Endothelial cell of umbilical vein (primary cell): ENCODE measurements at regions not wholly inside any gene's neighbourhood (a gene's known extent, or its start where the extent isn't known, plus 50 kb on each side); places are given as distances from the start of the nearest gene placed in this dataset.

Experiments used
- BruUV-seq: library from RNA; stranded (reverse); fragments of 400-500 nt; replicated peaks from 2 replicates; lab custom pipeline; 2021; lab: Mats Ljungman, UMichigan
- CTCF ChIA-PET: fragments of 300-600, 350-600 bp; sonication (Branson Sonifier 250); formaldehyde crosslinking; loops from one replicate; lab custom pipeline; 2021; ENCODE audit warnings: antibody characterized with exemption, inconsistent platforms; lab: Charles Lee
- POLR2A ChIA-PET: fragments of 300-600, 350-600 bp; sonication (Branson Sonifier 250); formaldehyde crosslinking; loops from one replicate; lab custom pipeline; 2021; ENCODE audit warnings: antibody characterized with exemption, inconsistent platforms; lab: Charles Lee
- DNase-seq: peaks from one replicate; pipeline ENCODE4 v3.0.0-alpha.2; 2011; ENCODE audit warnings: low read depth, low spot score
- FAIRE-seq: peaks from 2 replicates; lab custom pipeline; 2011; peaks lifted over from hg19 to GRCh38; lab: Jason Lieb, UNC
- H2AFZ ChIP-seq: 2 replicates; pipeline ENCODE4 v1.6.0; 2012; ENCODE audit warnings: low read depth, low read length, control low read depth, inconsistent platforms
- H3K27ac ChIP-seq: 2 replicates; pipeline ENCODE4 v1.5.1; 2011; ENCODE audit warnings: low read depth, mild to moderate bottlenecking, control low read depth, low read length, moderate library complexity; ENCODE audit not compliant: insufficient read depth
- H3K27me3 ChIP-seq, 2 experiments: 2 replicates each; pipeline versions ENCODE4 v1.6.0 to v1.6.1; 2011; ENCODE audit warnings: low read length in 2 of 2, mixed read lengths in 1 of 2; ENCODE audit not compliant: control insufficient read depth in 2 of 2, insufficient read depth in 2 of 2
- H3K36me3 ChIP-seq, 2 experiments: 2 replicates in 1 of 2; 3 replicates in 1 of 2; pipeline ENCODE4 v1.5.1; 2011; ENCODE audit warnings: low read length in 2 of 2, mild to moderate bottlenecking in 1 of 2, moderate library complexity in 1 of 2; ENCODE audit not compliant: control insufficient read depth in 2 of 2, insufficient read depth in 2 of 2; ENCODE audit errors: extremely low read depth in 1 of 2
- H3K4me1 ChIP-seq: 3 replicates; pipeline ENCODE4 v1.5.1; 2011; ENCODE audit warnings: mild to moderate bottlenecking, low read length; ENCODE audit not compliant: control insufficient read depth, insufficient read depth; ENCODE audit errors: extremely low read depth
- H3K4me2 ChIP-seq: 2 replicates; pipeline ENCODE4 v1.6.1; 2011; ENCODE audit warnings: low read length, control low read depth, mixed read lengths; ENCODE audit not compliant: insufficient read depth
- H3K4me3 ChIP-seq, 3 experiments: fragments of 200-600 bp in 1 of 3; sonication (generic), shearing (Covaris generic) in 1 of 3; replicated peaks in 1 of 3; 2 replicates each; pipeline ENCODE4 v1.5.1; 2011 to 2016; ENCODE audit warnings: control low read depth in 3 of 3, low read length in 3 of 3, mild to moderate bottlenecking in 2 of 3, inconsistent platforms in 1 of 3, low read depth in 1 of 3, moderate library complexity in 1 of 3; ENCODE audit not compliant: insufficient read depth in 1 of 3
- H3K79me2 ChIP-seq: 2 replicates; pipeline ENCODE4 v1.6.0; 2012; ENCODE audit warnings: low read length, inconsistent platforms; ENCODE audit not compliant: control insufficient read depth, insufficient read depth
- H3K9ac ChIP-seq: replicated peaks from 2 replicates; pipeline ENCODE3; 2011; ENCODE audit warnings: low read length, control low read depth; ENCODE audit not compliant: insufficient read depth; ENCODE audit errors: extremely low read depth
- H3K9me1 ChIP-seq: replicated peaks from 3 replicates; pipeline ENCODE4 v1.6.0; 2011; ENCODE audit warnings: mild to moderate bottlenecking, low read length; ENCODE audit not compliant: control insufficient read depth, insufficient read depth; ENCODE audit errors: extremely low read depth
- H3K9me3 ChIP-seq: replicated peaks from 2 replicates; pipeline ENCODE4 v1.5.1; 2012; ENCODE audit warnings: low read length, inconsistent platforms; ENCODE audit not compliant: control insufficient read depth, insufficient read depth
- H4K20me1 ChIP-seq: replicated peaks from 2 replicates; pipeline ENCODE3; 2011; ENCODE audit warnings: mild to moderate bottlenecking, low read length; ENCODE audit not compliant: control insufficient read depth, insufficient read depth; ENCODE audit errors: extremely low read depth
- CTCF ChIP-seq, 2 donors: IDR thresholded peaks; 1 replicate in 1 of 2; 2 replicates in 1 of 2; pipeline ENCODE4 v1.5.1; 2011; ENCODE audit warnings: low read length in 2 of 2, mild to moderate bottlenecking in 2 of 2, moderate library complexity in 2 of 2, control low read depth in 1 of 2, inconsistent platforms in 1 of 2, low read depth in 1 of 2; ENCODE audit not compliant: insufficient read depth in 1 of 2; ENCODE audit errors: extremely low read depth in 1 of 2
- EZH2 ChIP-seq: IDR thresholded peaks from 2 replicates; pipeline ENCODE4 v1.6.1; 2012; ENCODE audit warnings: borderline replicate concordance, low read depth, mild to moderate bottlenecking, moderate library complexity, low read length, inconsistent platforms; ENCODE audit not compliant: severe bottlenecking
- FOS ChIP-seq: IDR thresholded peaks from 2 replicates; pipeline ENCODE4 v1.6.1; 2011; ENCODE audit warnings: mild to moderate bottlenecking, low read length, moderate library complexity, borderline replicate concordance; ENCODE audit not compliant: insufficient read depth
- GATA2 ChIP-seq: IDR thresholded peaks from 2 replicates; pipeline ENCODE4 v1.7.0; 2011; ENCODE audit warnings: low read depth, mild to moderate bottlenecking, moderate library complexity, mixed read lengths, low read length; ENCODE audit not compliant: insufficient read length, insufficient read depth
- JUN ChIP-seq: IDR thresholded peaks from 2 replicates; pipeline ENCODE4 v1.6.1; 2011; ENCODE audit warnings: borderline replicate concordance, low read depth; ENCODE audit not compliant: insufficient read length, insufficient read depth
- MAX ChIP-seq: IDR thresholded peaks from 2 replicates; pipeline ENCODE4 v1.6.1; 2011; ENCODE audit not compliant: insufficient read depth, insufficient read length
- MYC ChIP-seq: IDR thresholded peaks from one replicate; pipeline ENCODE4 v1.6.1; 2011; ENCODE audit warnings: mild to moderate bottlenecking, low read depth, low read length
- POLR2A ChIP-seq: IDR thresholded peaks from 2 replicates; pipeline ENCODE4 v1.6.1; 2012; ENCODE audit warnings: low read depth, mild to moderate bottlenecking, control low read depth, low read length
- POLR2AphosphoS5 ChIP-seq: IDR thresholded peaks from 2 replicates; pipeline ENCODE4 v1.6.1; 2012; ENCODE audit warnings: low read depth, mild to moderate bottlenecking, control low read depth, low read length, moderate library complexity; ENCODE audit not compliant: insufficient read depth
- dilution Hi-C: fragments of 300-500 bp; cut with MboI; formaldehyde crosslinking; loops from one replicate; pipeline ENCODE4 v1.15.0; 2019; ENCODE audit warnings: low sequenced_read_pairs; ENCODE audit not compliant: extremely low pct_ligation_motif_present
- intact Hi-C: fragments of 100-400 bp; cut with micrococcal nuclease; formaldehyde crosslinking; loops from one replicate; pipeline ENCODE4 v1.10.0; 2022

GRCh38 chr16:48084826-48085225, 71.0 kb downstream of the ABCC12 start:
- Histone ChIP-seq H2AFZ (no peak overlapping the region), H4K20me1 (no peaks in the 10 kb centered on the region), H3K27ac (no peak overlapping the region), H3K36me3 (no peaks in the 10 kb centered on the region), H3K4me3 (no peak overlapping the region), H3K9me1 (no peaks in the 10 kb centered on the region), H3K9ac (no peak overlapping the region), H3K9me3 (no peaks in the 10 kb centered on the region), H3K27me3 (no peaks in the 10 kb centered on the region), H3K4me1 (no peaks in the 10 kb centered on the region), H3K4me2 (no peak overlapping the region), H3K79me2 (no peaks in the 10 kb centered on the region)
- intact Hi-C loops: no loop called here
- ChIA-PET CTCF (no interaction called here), POLR2A (no interaction called here)
- DNase-seq: no peak
- dilution Hi-C loops: no loop called here
- BruUV-seq: no TSS peak
- no peak for TF ChIP-seq MYC
- TF ChIP-seq EZH2: no peak
- no peak for TF ChIP-seq JUN
- TF ChIP-seq MAX: no peak
- TF ChIP-seq POLR2AphosphoS5: no peak
- no peak for FAIRE-seq

- Histone ChIP-seq H2AFZ (no peak overlapping the region), H3K9me3 (no peaks in the 10 kb centered on the region), H3K27ac (no peak overlapping the region), H3K9ac (no peak overlapping the region), H3K9me1 (no peaks in the 10 kb centered on the region), H3K4me1 (no peaks in the 10 kb centered on the region), H3K4me3 (no peak overlapping the region), H3K27me3 (no peaks in the 10 kb centered on the region), H3K4me2 (no peak overlapping the region), H3K36me3 (no peaks in the 10 kb centered on the region), H4K20me1 (no peaks in the 10 kb centered on the region), H3K79me2 (no peaks in the 10 kb centered on the region)
- dilution Hi-C loops: no loop called here
- no peak for TF ChIP-seq FOS
- TF ChIP-seq EZH2: no peak
- no peak for TF ChIP-seq POLR2A
- no peak for TF ChIP-seq CTCF (IDR thresholded peaks at IDR 0.05; ENCODE audit: extremely low read depth in 1 of 2, insufficient read depth in 1 of 2, low read depth in 1 of 2, low read length in 2 of 2)
- no peak for TF ChIP-seq GATA2
- TF ChIP-seq POLR2AphosphoS5: no peak
- no peak for TF ChIP-seq MYC
- no peak for TF ChIP-seq MAX
- no peak for TF ChIP-seq JUN
- FAIRE-seq: no peak
- ChIA-PET POLR2A (no interaction called here), CTCF (interaction anchor here (1.1 kb wide), 1 partner anchor 940 kb away, joined by 3 read pairs; no protein-coding TSS in a partner anchor)
- no peak for DNase-seq
- intact Hi-C loops: no loop called here
- no TSS peak for BruUV-seq
Measured at GRCh38 chr16:48082516-48082915, 73.3 kb downstream of the ABCC12 start.
